ENCODE measurements at regions not wholly inside any gene's neighbourhood (a gene's known extent, or its start where the extent isn't known, plus 50 kb on each side); places are given as distances from the start of the nearest gene placed in this dataset.
A peak's percentile ranks its signal among the peaks of the same experiment; 100 is the strongest.

- H3K9me3 ChIP-seq (ENCODE audit: control insufficient read depth, insufficient read depth, low read depth, low read length), result no peaks in the 10 kb centered on the region
- ChIA-PET CTCF (interaction anchor here (0.6 to 1.9 kb wide), 5 partner anchors 9 to 295 kb away, joined by 3 to 9 read pairs (median 4); no protein-coding TSS in a partner anchor), POLR2A (no interaction called here)
- no peaks in the 10 kb centered on the region for H3K36me3 ChIP-seq (ENCODE audit: control insufficient read depth in 2 of 2, insufficient read depth in 1 of 2, low read length in 2 of 2)
- H3K4me1 ChIP-seq (ENCODE audit: control insufficient read depth, insufficient read depth, low read length), result peaks cover 4% of the 10 kb centered on the region; the same call in 1 of the 2 replicates
- H3K4me3 ChIP-seq (ENCODE audit: low read depth, low read length), result no peak overlapping the region
- TF ChIP-seq ZNF600 (tag by site-specific recombination; IDR thresholded peaks at IDR 0.05) (no peak), ZNF776 (tag by site-specific recombination; IDR thresholded peaks at IDR 0.05; ENCODE audit: borderline replicate concordance) (no peak), KLF7 (tag by site-specific recombination; IDR thresholded peaks at IDR 0.05; ENCODE audit: borderline replicate concordance) (no peak), ZNF548 (tag by site-specific recombination; IDR thresholded peaks at IDR 0.05) (no peak), ZNF670 (tag by site-specific recombination; IDR thresholded peaks at IDR 0.05; ENCODE audit: low read depth) (no peak), ZNF555 (tag by site-specific recombination; conservative IDR thresholded peaks at IDR 0.05) (no peak), ZNF585B (tag by site-specific recombination; IDR thresholded peaks at IDR 0.05) (no peak), HOXC10 (CRISPR knock-in tag; IDR thresholded peaks at IDR 0.05) (no peak), ZNF791 (tag by site-specific recombination; IDR thresholded peaks at IDR 0.05) (no peak)
- no peak overlapping the region for H3K27ac ChIP-seq (ENCODE audit: extremely low read depth, low read depth, low read length)
Measured at GRCh38 chr2:56013475-56013874, 89.9 kb upstream of the EFEMP1 start.

GRCh38 chr2:56014046-56014730 is 90.6 kb upstream of the EFEMP1 start:
- peaks cover 4% of the 10 kb centered on the region; the same call in 1 of the 2 replicates for H3K4me1 ChIP-seq (ENCODE audit: control insufficient read depth, insufficient read depth, low read length)
- no peaks in the 10 kb centered on the region for H3K36me3 ChIP-seq (ENCODE audit: control insufficient read depth in 2 of 2, insufficient read depth in 1 of 2, low read length in 2 of 2)
- no peak overlapping the region for H3K4me3 ChIP-seq (ENCODE audit: low read depth, low read length)
- TF ChIP-seq ZBTB44 (tag by site-specific recombination; IDR thresholded peaks at IDR 0.05) (no peak), ZIC2 (tag by site-specific recombination; IDR thresholded peaks at IDR 0.05) (peak; percentile 32; the same call in 1 of the 2 replicates), SETDB1 (IDR thresholded peaks at IDR 0.05; ENCODE audit: insufficient read length, low read length) (no peak)
- TF ChIP-seq, protein P1, sequence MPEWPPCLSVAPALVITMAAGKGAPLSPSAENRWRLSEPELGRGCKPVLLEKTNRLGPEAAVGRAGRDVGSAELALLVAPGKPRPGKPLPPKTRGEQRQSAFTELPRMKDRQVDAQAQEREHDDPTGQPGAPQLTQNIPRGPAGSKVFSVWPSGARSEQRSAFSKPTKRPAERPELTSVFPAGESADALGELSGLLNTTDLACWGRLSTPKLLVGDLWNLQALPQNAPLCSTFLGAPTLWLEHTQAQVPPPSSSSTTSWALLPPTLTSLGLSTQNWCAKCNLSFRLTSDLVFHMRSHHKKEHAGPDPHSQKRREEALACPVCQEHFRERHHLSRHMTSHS (tag by site-specific recombination; IDR thresholded peaks at IDR 0.05), result no peak
- no peak overlapping the region for H3K27ac ChIP-seq (ENCODE audit: extremely low read depth, low read depth, low read length)
- H3K9me3 ChIP-seq (ENCODE audit: control insufficient read depth, insufficient read depth, low read depth, low read length), result no peaks in the 10 kb centered on the region
- ChIA-PET CTCF (interaction anchor here (1.2 to 1.9 kb wide), 5 partner anchors 9 to 295 kb away, joined by 3 to 10 read pairs (median 6); no protein-coding TSS in a partner anchor), POLR2A (no interaction called here)

DNA sequence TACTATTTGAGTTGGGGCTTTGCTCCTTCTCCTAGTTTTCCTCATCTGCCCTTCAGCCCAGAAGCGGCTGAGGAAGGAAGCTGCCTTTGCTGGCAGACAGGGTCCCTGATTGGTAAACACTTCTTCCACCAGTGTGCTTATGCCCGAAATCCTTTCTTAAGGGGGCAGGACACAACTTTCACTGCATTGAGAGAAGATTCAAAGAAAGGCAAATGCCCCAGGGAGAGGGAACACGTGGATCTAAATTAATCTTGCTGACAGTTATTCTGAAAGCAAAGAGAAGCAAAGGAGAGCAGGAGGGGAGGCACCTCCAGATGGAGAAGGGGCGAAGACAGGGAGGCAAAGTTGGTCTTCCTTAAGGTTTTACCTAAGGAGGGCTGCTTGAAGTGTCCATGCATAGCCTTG is 92.1 kb upstream of the EFEMP1 start:
- no peak overlapping the region for H3K27ac ChIP-seq (ENCODE audit: extremely low read depth, low read depth, low read length)
- H3K4me3 ChIP-seq (ENCODE audit: low read depth, low read length), result no peak overlapping the region
- H3K9me3 ChIP-seq (ENCODE audit: control insufficient read depth, insufficient read depth, low read depth, low read length), result no peaks in the 10 kb centered on the region
- H3K36me3 ChIP-seq (ENCODE audit: control insufficient read depth in 2 of 2, insufficient read depth in 1 of 2, low read length in 2 of 2), result no peaks in the 10 kb centered on the region
- TF ChIP-seq ZNF133 (tag by site-specific recombination; IDR thresholded peaks at IDR 0.05) (no peak), PRDM1 (tag by site-specific recombination; IDR thresholded peaks at IDR 0.05) (0 out of 2 replicates have a peak, but pooled peaks have one; percentile 25)
- TF ChIP-seq, protein P2, sequence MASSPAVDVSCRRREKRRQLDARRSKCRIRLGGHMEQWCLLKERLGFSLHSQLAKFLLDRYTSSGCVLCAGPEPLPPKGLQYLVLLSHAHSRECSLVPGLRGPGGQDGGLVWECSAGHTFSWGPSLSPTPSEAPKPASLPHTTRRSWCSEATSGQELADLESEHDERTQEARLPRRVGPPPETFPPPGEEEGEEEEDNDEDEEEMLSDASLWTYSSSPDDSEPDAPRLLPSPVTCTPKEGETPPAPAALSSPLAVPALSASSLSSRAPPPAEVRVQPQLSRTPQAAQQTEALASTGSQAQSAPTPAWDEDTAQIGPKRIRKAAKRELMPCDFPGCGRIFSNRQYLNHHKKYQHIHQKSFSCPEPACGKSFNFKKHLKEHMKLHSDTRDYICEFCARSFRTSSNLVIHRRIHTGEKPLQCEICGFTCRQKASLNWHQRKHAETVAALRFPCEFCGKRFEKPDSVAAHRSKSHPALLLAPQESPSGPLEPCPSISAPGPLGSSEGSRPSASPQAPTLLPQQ (tag by site-specific recombination; IDR thresholded peaks at IDR 0.05), result 0 out of 2 replicates have a peak, but pooled peaks have one; percentile 41
- H3K4me1 ChIP-seq (ENCODE audit: control insufficient read depth, insufficient read depth, low read length), result peaks cover 4% of the 10 kb centered on the region; the same call in 1 of the 2 replicates
- ChIA-PET CTCF (interaction anchor here (1.6 kb wide), 1 partner anchor 297 kb away, joined by 4 read pairs; no protein-coding TSS in a partner anchor), POLR2A (no interaction called here)
